ENCODE measurements at regions not wholly inside any gene's neighbourhood (a gene's known extent, or its start where the extent isn't known, plus 50 kb on each side); places are given as distances from the start of the nearest gene placed in this dataset.

DNA sequence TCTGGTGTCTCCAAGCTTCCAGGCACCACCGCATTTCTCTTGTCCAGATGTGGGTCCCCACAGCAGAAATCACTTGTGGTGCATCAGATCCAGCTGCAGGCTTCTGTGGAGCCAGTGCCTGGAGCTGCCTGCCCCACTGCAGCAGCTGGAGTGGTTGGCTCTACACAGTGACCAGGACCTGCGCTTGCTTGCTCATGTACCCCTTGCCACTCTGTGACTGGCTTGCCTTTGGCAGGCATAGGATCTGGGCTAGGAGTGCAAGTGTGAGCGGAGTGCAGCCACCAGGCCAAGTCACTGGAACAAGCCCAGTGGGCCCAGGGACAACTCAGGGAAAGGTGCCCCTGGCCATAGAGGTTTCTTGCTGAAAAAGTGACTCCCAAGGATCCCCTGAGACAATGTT lies 1400.0 kb upstream of the ALCAM start (continued):
- TF ChIP-seq TSHZ2 (CRISPR knock-in tag; IDR thresholded peaks at IDR 0.05) (no peak), ESRRG (CRISPR knock-in tag; IDR thresholded peaks at IDR 0.05) (no peak), ZC3H10 (CRISPR knock-in tag; IDR thresholded peaks at IDR 0.05) (no peak), RARB (CRISPR knock-in tag; IDR thresholded peaks at IDR 0.05) (no peak), SNAI2 (CRISPR knock-in tag; IDR thresholded peaks at IDR 0.05) (no peak), TOX (CRISPR knock-in tag; IDR thresholded peaks at IDR 0.05; ENCODE audit: borderline replicate concordance) (no peak)
- TF ChIP-seq, protein P1, sequence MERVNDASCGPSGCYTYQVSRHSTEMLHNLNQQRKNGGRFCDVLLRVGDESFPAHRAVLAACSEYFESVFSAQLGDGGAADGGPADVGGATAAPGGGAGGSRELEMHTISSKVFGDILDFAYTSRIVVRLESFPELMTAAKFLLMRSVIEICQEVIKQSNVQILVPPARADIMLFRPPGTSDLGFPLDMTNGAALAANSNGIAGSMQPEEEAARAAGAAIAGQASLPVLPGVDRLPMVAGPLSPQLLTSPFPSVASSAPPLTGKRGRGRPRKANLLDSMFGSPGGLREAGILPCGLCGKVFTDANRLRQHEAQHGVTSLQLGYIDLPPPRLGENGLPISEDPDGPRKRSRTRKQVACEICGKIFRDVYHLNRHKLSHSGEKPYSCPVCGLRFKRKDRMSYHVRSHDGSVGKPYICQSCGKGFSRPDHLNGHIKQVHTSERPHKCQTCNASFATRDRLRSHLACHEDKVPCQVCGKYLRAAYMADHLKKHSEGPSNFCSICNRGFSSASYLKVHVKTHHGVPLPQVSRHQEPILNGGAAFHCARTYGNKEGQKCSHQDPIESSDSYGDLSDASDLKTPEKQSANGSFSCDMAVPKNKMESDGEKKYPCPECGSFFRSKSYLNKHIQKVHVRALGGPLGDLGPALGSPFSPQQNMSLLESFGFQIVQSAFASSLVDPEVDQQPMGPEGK (CRISPR knock-in tag; IDR thresholded peaks at IDR 0.05; ENCODE audit: borderline replicate concordance), result no peak

DNA sequence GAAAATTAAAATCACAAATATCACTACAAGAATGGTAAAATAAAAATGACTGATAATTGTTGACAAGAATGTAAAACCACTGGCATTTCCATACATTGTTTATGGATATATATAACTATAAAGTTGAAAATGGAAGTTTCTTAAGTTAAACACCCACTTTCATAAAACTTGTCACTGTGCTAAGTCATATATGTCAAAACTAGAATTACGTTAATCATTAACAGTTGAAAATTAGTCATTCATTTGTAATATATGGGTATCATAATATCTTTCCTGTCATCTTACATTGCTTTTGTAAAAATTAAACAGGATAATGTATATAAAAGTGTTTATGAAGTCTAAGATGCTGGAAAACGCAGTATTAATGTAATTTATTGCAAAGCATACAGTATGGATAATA lies 1398.6 kb upstream of the ALCAM start:
- no peak for ATAC-seq
- no peak for TF ChIP-seq TSHZ2 (CRISPR knock-in tag; IDR thresholded peaks at IDR 0.05)
- no peak for TF ChIP-seq ZFP3 (CRISPR knock-in tag; IDR thresholded peaks at IDR 0.05)
- TF ChIP-seq ZNF565 (CRISPR knock-in tag; conservative IDR thresholded peaks at IDR 0.05; ENCODE audit: low read depth), result no peak
- TF ChIP-seq GLIS3 (CRISPR knock-in tag; IDR thresholded peaks at IDR 0.05), result no peak
- TF ChIP-seq ESRRG (CRISPR knock-in tag; IDR thresholded peaks at IDR 0.05), result no peak
- no peak for TF ChIP-seq ARNTL (CRISPR knock-in tag; IDR thresholded peaks at IDR 0.05; ENCODE audit: borderline replicate concordance, low read depth)
- no peak for TF ChIP-seq TOX (CRISPR knock-in tag; IDR thresholded peaks at IDR 0.05; ENCODE audit: borderline replicate concordance)
- TF ChIP-seq, protein P2, sequence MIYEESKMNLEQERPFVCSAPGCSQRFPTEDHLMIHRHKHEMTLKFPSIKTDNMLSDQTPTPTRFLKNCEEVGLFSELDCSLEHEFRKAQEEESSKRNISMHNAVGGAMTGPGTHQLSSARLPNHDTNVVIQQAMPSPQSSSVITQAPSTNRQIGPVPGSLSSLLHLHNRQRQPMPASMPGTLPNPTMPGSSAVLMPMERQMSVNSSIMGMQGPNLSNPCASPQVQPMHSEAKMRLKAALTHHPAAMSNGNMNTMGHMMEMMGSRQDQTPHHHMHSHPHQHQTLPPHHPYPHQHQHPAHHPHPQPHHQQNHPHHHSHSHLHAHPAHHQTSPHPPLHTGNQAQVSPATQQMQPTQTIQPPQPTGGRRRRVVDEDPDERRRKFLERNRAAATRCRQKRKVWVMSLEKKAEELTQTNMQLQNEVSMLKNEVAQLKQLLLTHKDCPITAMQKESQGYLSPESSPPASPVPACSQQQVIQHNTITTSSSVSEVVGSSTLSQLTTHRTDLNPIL (CRISPR knock-in tag; IDR thresholded peaks at IDR 0.05; ENCODE audit: low read depth), result no peak
- no peak for TF ChIP-seq ISL1 (CRISPR knock-in tag; IDR thresholded peaks at IDR 0.05)
- TF ChIP-seq PPARA (CRISPR knock-in tag; IDR thresholded peaks at IDR 0.05; ENCODE audit: borderline replicate concordance), result no peak
- no peak for TF ChIP-seq ZC3H10 (CRISPR knock-in tag; IDR thresholded peaks at IDR 0.05)
- no peak for TF ChIP-seq RARB (CRISPR knock-in tag; IDR thresholded peaks at IDR 0.05)
- TF ChIP-seq, protein P3, sequence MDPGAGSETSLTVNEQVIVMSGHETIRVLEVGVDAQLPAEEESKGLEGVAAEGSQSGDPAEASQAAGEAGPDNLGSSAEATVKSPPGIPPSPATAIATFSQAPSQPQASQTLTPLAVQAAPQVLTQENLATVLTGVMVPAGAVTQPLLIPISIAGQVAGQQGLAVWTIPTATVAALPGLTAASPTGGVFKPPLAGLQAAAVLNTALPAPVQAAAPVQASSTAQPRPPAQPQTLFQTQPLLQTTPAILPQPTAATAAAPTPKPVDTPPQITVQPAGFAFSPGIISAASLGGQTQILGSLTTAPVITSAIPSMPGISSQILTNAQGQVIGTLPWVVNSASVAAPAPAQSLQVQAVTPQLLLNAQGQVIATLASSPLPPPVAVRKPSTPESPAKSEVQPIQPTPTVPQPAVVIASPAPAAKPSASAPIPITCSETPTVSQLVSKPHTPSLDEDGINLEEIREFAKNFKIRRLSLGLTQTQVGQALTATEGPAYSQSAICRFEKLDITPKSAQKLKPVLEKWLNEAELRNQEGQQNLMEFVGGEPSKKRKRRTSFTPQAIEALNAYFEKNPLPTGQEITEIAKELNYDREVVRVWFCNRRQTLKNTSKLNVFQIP (CRISPR knock-in tag; IDR thresholded peaks at IDR 0.05; ENCODE audit: borderline replicate concordance, low read depth), result no peak

GRCh38 chr3:103968751-103969150 lies 1398.0 kb upstream of the ALCAM start:
- no peak; the same call in 2 of the 3 replicates for ATAC-seq
- TF ChIP-seq ZNF70 (CRISPR knock-in tag; IDR thresholded peaks at IDR 0.05) (no peak), ARNTL (CRISPR knock-in tag; IDR thresholded peaks at IDR 0.05; ENCODE audit: borderline replicate concordance, low read depth) (no peak), ISL1 (CRISPR knock-in tag; IDR thresholded peaks at IDR 0.05) (no peak), CSDC2 (CRISPR knock-in tag; IDR thresholded peaks at IDR 0.05) (no peak), PPARA (CRISPR knock-in tag; IDR thresholded peaks at IDR 0.05; ENCODE audit: borderline replicate concordance) (no peak), ZC3H10 (CRISPR knock-in tag; IDR thresholded peaks at IDR 0.05) (no peak), OSR1 (CRISPR knock-in tag; IDR thresholded peaks at IDR 0.05) (no peak), ZFP30 (CRISPR knock-in tag; IDR thresholded peaks at IDR 0.05) (no peak), TOX (CRISPR knock-in tag; IDR thresholded peaks at IDR 0.05; ENCODE audit: borderline replicate concordance) (no peak), ZFP3 (CRISPR knock-in tag; IDR thresholded peaks at IDR 0.05) (no peak), GLIS3 (CRISPR knock-in tag; IDR thresholded peaks at IDR 0.05) (no peak), ESRRG (CRISPR knock-in tag; IDR thresholded peaks at IDR 0.05) (no peak)
- TF ChIP-seq, protein P2 (CRISPR knock-in tag; IDR thresholded peaks at IDR 0.05; ENCODE audit: low read depth), result no peak
